ENCODE measurements at regions not wholly inside any gene's neighbourhood (a gene's known extent, or its start where the extent isn't known, plus 50 kb on each side); places are given as distances from the start of the nearest gene placed in this dataset.

- Histone ChIP-seq H3K9me3 (no peaks in the 10 kb centered on the region), H3K4me1 (ENCODE audit: control insufficient read depth in 1 of 2, low read depth in 2 of 2) (no peaks in the 10 kb centered on the region), H3K27me3 (replicated peaks; ENCODE audit: insufficient read depth) (no peaks in the 10 kb centered on the region), H3K36me3 (no peaks in the 10 kb centered on the region), H3K4me3 (no peak overlapping the region), H3K27ac (no peak overlapping the region)
- TF ChIP-seq, protein P1, sequence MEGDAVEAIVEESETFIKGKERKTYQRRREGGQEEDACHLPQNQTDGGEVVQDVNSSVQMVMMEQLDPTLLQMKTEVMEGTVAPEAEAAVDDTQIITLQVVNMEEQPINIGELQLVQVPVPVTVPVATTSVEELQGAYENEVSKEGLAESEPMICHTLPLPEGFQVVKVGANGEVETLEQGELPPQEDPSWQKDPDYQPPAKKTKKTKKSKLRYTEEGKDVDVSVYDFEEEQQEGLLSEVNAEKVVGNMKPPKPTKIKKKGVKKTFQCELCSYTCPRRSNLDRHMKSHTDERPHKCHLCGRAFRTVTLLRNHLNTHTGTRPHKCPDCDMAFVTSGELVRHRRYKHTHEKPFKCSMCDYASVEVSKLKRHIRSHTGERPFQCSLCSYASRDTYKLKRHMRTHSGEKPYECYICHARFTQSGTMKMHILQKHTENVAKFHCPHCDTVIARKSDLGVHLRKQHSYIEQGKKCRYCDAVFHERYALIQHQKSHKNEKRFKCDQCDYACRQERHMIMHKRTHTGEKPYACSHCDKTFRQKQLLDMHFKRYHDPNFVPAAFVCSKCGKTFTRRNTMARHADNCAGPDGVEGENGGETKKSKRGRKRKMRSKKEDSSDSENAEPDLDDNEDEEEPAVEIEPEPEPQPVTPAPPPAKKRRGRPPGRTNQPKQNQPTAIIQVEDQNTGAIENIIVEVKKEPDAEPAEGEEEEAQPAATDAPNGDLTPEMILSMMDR (IDR thresholded peaks at IDR 0.05) = no peak
- ATAC-seq (ENCODE audit: insufficient number of reproducible peaks, low FRiP score, low read depth) (no peak), DNase-seq (ENCODE audit: low spot score) (no peak)
Measured at GRCh38 chr3:186464424-186465093, 79.6 kb downstream of the CRYGS start.

DNA sequence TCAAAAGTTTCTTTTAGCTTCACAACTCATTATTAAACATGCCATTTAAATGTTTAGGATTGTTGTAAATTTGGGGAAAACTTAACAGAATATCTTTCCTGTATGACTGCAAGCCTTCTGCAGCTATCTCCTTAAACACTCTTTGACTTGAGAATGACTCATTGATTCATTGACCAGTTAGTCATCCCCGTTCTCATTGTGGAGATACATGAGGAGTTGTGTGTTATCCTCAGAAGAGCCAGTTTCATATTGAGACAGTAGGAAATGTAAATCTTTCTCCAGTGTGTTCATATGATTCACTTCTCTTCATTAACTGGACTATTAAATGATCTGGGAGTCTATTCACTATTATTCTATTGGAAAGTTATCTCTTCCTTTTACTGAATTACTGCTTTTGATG is 83.0 kb downstream of the CRYGS start:
- ATAC-seq (ENCODE audit: insufficient number of reproducible peaks, low FRiP score, low read depth) (no peak), DNase-seq (ENCODE audit: low spot score) (no peak)
- Histone ChIP-seq H3K27me3 (replicated peaks; ENCODE audit: insufficient read depth) (no peaks in the 10 kb centered on the region), H3K9me3 (no peaks in the 10 kb centered on the region), H3K36me3 (no peaks in the 10 kb centered on the region), H3K4me1 (ENCODE audit: control insufficient read depth in 1 of 2, low read depth in 2 of 2) (no peaks in the 10 kb centered on the region), H3K27ac (no peak overlapping the region), H3K4me3 (no peak overlapping the region)
- TF ChIP-seq, protein P1 (IDR thresholded peaks at IDR 0.05) = no peak

GRCh38 chr3:186459108-186459467 is 85.1 kb downstream of the CRYGS start:
- no peak for DNase-seq (ENCODE audit: low spot score)
- Histone ChIP-seq H3K9me3 (no peaks in the 10 kb centered on the region), H3K27me3 (replicated peaks; ENCODE audit: insufficient read depth) (no peaks in the 10 kb centered on the region), H3K4me1 (ENCODE audit: control insufficient read depth in 1 of 2, low read depth in 2 of 2) (no peaks in the 10 kb centered on the region), H3K36me3 (no peaks in the 10 kb centered on the region), H3K27ac (no peak overlapping the region), H3K4me3 (no peak overlapping the region)
- ATAC-seq (ENCODE audit: insufficient number of reproducible peaks, low FRiP score, low read depth) = no peak
- TF ChIP-seq, protein P1 (IDR thresholded peaks at IDR 0.05) = no peak

DNA sequence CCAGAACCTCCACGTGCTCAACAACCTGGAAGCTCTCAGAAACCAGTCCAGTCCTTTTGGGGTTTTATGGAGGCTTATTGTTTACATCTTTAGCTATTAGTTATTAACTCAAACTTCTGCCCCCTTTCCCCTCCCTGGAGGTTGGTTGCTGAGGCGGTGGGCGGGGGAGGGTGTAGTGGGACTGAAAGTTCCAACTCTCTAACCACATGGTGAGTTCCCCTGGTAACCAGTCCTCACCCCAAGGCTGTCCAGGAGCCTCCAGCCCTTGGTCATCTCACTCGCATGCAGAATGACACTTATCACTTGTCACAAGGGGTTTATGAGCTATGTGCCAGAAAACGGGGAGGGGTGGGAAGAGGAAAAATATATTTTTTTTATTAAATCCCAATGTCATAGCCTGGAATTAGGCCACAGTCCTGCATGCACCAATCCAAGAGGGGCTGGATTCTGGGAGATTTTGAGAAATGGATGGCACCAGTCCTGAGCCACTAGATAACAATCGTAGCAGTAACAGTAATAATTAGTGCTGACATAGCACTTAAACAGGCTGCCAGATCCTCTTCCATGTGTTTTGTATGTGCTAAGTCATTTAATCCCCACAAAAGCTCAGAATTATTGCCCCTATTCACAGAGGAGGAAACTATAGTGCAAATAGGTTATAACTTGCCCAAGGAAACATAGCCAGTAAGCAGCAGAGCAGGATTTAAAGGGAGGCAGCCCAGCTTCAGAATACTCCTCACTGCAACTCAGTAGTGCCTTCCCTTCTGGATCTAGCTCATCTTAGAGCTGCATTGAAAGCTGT is 85.7 kb downstream of the CRYGS start:
- H3K36me3 ChIP-seq = no peaks in the 10 kb centered on the region
- no peak for ATAC-seq (ENCODE audit: insufficient number of reproducible peaks, low FRiP score, low read depth)
- TF ChIP-seq, protein P1 (IDR thresholded peaks at IDR 0.05) = no peak
- no peaks in the 10 kb centered on the region for H3K4me1 ChIP-seq (ENCODE audit: control insufficient read depth in 1 of 2, low read depth in 2 of 2)
- H3K4me3 ChIP-seq = no peak overlapping the region
- no peak overlapping the region for H3K27ac ChIP-seq
- DNase-seq (ENCODE audit: low spot score) = no peak
- H3K9me3 ChIP-seq = no peaks in the 10 kb centered on the region
- H3K27me3 ChIP-seq (replicated peaks; ENCODE audit: insufficient read depth) = no peaks in the 10 kb centered on the region

- H3K4me3 ChIP-seq = no peak overlapping the region
- no peaks in the 10 kb centered on the region for H3K36me3 ChIP-seq
- no peaks in the 10 kb centered on the region for H3K9me3 ChIP-seq
- DNase-seq (ENCODE audit: low spot score) = no peak
- TF ChIP-seq, protein P1 (IDR thresholded peaks at IDR 0.05) = no peak
- ATAC-seq (ENCODE audit: insufficient number of reproducible peaks, low FRiP score, low read depth) = no peak
- no peaks in the 10 kb centered on the region for H3K4me1 ChIP-seq (ENCODE audit: control insufficient read depth in 1 of 2, low read depth in 2 of 2)
- H3K27ac ChIP-seq = no peak overlapping the region
- H3K27me3 ChIP-seq (replicated peaks; ENCODE audit: insufficient read depth) = no peaks in the 10 kb centered on the region
Measured at GRCh38 chr3:186457236-186457635, 86.9 kb downstream of the CRYGS start.

Data from thoracic aorta (tissue), 2 donors.